GM10266 (cell line): ENCODE measurements at regions not wholly inside any gene's neighbourhood (a gene's known extent, or its start where the extent isn't known, plus 50 kb on each side); places are given as distances from the start of the nearest gene placed in this dataset.

Source experiments
- DNase-seq: peaks from one replicate; pipeline ENCODE4 v3.0.0; 2012; ENCODE audit errors: extremely low spot score
- TF ChIP-seq, protein P1 (sequence below): IDR thresholded peaks from 2 replicates; pipeline ENCODE4 v1.5.1; 2012; ENCODE audit warnings: mild to moderate bottlenecking, low read depth; ENCODE audit not compliant: control insufficient read depth, insufficient read depth; ENCODE audit errors: missing control alignments

- TF ChIP-seq, protein P1, sequence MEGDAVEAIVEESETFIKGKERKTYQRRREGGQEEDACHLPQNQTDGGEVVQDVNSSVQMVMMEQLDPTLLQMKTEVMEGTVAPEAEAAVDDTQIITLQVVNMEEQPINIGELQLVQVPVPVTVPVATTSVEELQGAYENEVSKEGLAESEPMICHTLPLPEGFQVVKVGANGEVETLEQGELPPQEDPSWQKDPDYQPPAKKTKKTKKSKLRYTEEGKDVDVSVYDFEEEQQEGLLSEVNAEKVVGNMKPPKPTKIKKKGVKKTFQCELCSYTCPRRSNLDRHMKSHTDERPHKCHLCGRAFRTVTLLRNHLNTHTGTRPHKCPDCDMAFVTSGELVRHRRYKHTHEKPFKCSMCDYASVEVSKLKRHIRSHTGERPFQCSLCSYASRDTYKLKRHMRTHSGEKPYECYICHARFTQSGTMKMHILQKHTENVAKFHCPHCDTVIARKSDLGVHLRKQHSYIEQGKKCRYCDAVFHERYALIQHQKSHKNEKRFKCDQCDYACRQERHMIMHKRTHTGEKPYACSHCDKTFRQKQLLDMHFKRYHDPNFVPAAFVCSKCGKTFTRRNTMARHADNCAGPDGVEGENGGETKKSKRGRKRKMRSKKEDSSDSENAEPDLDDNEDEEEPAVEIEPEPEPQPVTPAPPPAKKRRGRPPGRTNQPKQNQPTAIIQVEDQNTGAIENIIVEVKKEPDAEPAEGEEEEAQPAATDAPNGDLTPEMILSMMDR = no peak
- DNase-seq = no peak
Observed at GRCh38 chr4:17398035-17398434, 113.9 kb downstream of the QDPR start.

DNA sequence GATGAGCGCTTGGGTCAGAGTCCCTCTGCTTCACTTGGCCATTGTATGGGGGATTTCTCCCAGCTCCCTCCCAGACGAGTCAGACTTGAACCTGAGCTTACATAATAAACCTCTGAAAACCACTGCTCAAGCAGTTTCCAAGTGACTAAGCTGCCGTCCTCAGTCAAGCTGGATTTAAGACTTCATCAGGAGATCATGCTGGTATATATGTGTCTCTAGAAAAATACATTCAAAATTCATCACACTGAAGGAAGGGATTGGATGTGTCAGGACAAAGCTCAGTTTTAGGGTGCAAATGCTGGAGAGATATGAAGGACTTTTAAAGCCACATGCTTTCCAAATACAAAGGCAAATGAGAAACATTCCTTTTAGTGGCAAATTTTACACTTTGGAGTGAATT is 114.3 kb downstream of the QDPR start:
- DNase-seq = no peak
- TF ChIP-seq, protein P1 = no peak

DNA sequence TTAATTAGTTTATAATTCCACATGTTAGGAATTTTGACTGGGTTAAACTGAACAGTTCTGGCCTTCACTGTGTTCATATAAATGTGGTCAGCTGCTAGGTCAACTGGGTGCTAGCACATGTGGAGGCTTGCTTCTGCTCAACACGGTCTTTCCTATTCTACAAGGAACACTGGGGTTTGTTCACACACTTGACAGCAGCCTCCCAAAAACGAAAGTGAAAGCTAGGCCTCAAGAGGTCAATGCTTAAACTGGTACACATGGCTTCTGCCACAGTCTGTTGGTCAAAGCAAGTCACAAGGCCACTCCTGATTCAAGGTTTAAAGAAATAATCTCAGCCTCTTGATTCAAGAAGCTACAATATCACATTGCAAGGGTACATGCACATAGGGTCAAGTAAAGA is 126.5 kb downstream of the QDPR start:
- DNase-seq = peak; percentile 12
- TF ChIP-seq, protein P1 = no peak

GRCh38 chr4:17380347-17380746 is 131.5 kb downstream of the QDPR start:
- DNase-seq = no peak
- TF ChIP-seq, protein P1 = no peak

DNA sequence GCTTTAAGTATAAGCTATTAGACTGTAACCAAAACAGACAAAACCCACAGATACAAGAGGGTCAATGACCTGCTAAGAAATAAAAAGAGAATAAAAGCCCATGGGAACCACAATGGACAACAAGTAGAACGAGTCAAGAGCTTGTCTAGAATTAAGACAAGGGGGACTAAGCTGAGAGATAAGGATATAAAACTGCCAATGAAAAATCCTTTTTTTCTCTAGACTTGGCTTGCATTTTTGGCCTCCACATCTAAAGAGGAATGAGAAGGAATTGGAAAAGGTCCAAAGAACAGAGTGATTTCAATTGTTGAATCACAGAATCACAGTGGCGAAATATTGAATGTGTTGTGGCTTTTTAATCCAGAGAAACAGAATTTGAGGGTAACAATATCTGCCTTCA is 135.7 kb downstream of the QDPR start:
- TF ChIP-seq, protein P1 = no peak
- no peak for DNase-seq

DNA sequence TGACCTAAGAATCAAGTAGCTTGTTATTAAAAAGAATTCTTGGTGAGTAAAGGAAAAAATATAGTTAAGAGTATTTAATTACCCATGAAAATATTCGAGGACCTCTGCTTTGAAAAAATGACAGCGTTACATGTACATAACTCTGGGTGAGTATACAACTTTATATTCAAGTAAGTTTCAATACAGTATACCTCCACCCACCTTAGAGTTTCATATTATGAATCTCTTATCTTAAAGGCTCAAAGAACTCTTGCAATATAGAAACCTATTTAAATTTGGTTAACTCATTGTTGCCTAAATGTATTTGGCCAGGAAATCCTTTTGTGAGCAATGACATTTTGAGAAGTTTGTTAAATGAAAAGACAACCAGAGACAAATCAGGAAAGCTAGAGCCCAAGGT is 138.2 kb downstream of the QDPR start:
- no peak for DNase-seq
- TF ChIP-seq, protein P1 = no peak

GRCh38 chr4:17370818-17371217 is 141.1 kb downstream of the QDPR start:
- TF ChIP-seq, protein P1 = no peak
- DNase-seq = no peak
